Breast epithelium (tissue), 3 donors: ENCODE measurements at regions not wholly inside any gene's neighbourhood (a gene's known extent, or its start where the extent isn't known, plus 50 kb on each side); places are given as distances from the start of the nearest gene placed in this dataset.

ENCODE experiments used
- CTCF ChIP-seq, 3 donors: fragments of 450-650 bp; IDR thresholded peaks; one replicate each; pipeline ENCODE4 v1.5.1; 2016 to 2017; ENCODE audit warnings: antibody characterized with exemption in 3 of 3, mild to moderate bottlenecking in 3 of 3, moderate library complexity in 3 of 3
- POLR2A ChIP-seq: fragments of 450-650 bp; IDR thresholded peaks from one replicate; pipeline ENCODE4 v1.6.1; 2016; ENCODE audit warnings: antibody characterized with exemption, mild to moderate bottlenecking, moderate library complexity
- POLR2AphosphoS5 ChIP-seq, 3 donors: sonication (generic); formaldehyde crosslinking; IDR thresholded peaks; one replicate each; pipeline ENCODE4 v1.6.1; 2017; ENCODE audit warnings: antibody characterized with exemption in 3 of 3

- TF ChIP-seq CTCF (IDR thresholded peaks at IDR 0.05): no peak
- TF ChIP-seq POLR2AphosphoS5 (IDR thresholded peaks at IDR 0.05): no peak
- TF ChIP-seq POLR2A: no peak
These were observed 292.7 kb downstream of the IRX1 start for GRCh38 chr5:3888310-3888709.
